HG02981 (cell line): ENCODE measurements at regions not wholly inside any gene's neighbourhood (a gene's known extent, or its start where the extent isn't known, plus 50 kb on each side); places are given as distances from the start of the nearest gene placed in this dataset.

Source experiments
- ATAC-seq: cut with Tn5 transposase; IDR thresholded peaks from one replicate; pipeline ENCODE4 v1.9.1; 2021; ENCODE audit warnings: mild to moderate bottlenecking, moderate library complexity; ENCODE audit not compliant: unreplicated experiment

GRCh38 chr1:70916034-70916427 is 131.6 kb downstream of the PTGER3 start:
- ATAC-seq = no peak

- no peak for ATAC-seq
These were observed 127.8 kb downstream of the PTGER3 start for GRCh38 chr1:70919706-70920323.
